ENCODE measurements at regions not wholly inside any gene's neighbourhood (a gene's known extent, or its start where the extent isn't known, plus 50 kb on each side); places are given as distances from the start of the nearest gene placed in this dataset.

DNA sequence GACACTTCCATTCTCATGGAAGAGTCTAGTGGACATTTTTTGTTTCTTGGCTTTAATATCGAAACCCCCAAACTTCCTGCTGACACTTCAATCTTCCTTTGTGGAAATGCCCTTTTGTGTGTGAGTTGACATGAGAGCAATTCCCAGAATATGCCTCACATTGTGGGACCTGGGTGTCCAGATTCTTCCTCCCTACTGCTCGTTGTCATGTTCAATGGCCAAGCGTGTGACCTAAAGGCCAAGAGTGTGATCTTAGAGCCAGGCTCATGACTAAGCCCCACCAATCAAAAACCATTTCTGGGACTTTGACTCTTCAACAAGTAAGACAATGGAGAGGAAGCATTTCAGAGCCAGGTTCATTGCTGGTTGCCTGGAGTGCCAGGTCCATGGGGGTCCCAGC, 52.5 kb upstream of the BMPER start:
- CTCF ChIA-PET = no interaction called here
- DNase-seq (ENCODE audit: extremely low spot score) = no peak
- TF ChIP-seq L3MBTL2 (conservative IDR thresholded peaks at IDR 0.05) (no peak), PKNOX1 (IDR thresholded peaks at IDR 0.05) (no peak), FOXM1 (IDR thresholded peaks at IDR 0.05; ENCODE audit: borderline replicate concordance) (no peak), HDGF (IDR thresholded peaks at IDR 0.05; ENCODE audit: borderline replicate concordance) (no peak), FOXA1 (IDR thresholded peaks at IDR 0.05) (no peak), TARDBP (IDR thresholded peaks at IDR 0.05) (no peak), ELF4 (IDR thresholded peaks at IDR 0.05) (no peak), CTBP1 (IDR thresholded peaks at IDR 0.05; ENCODE audit: borderline replicate concordance) (no peak), ARNT (IDR thresholded peaks at IDR 0.05) (no peak), LEF1 (IDR thresholded peaks at IDR 0.05; ENCODE audit: borderline replicate concordance) (no peak), SP1 (IDR thresholded peaks at IDR 0.05) (no peak)
- POLR2A ChIA-PET = no interaction called here

DNA sequence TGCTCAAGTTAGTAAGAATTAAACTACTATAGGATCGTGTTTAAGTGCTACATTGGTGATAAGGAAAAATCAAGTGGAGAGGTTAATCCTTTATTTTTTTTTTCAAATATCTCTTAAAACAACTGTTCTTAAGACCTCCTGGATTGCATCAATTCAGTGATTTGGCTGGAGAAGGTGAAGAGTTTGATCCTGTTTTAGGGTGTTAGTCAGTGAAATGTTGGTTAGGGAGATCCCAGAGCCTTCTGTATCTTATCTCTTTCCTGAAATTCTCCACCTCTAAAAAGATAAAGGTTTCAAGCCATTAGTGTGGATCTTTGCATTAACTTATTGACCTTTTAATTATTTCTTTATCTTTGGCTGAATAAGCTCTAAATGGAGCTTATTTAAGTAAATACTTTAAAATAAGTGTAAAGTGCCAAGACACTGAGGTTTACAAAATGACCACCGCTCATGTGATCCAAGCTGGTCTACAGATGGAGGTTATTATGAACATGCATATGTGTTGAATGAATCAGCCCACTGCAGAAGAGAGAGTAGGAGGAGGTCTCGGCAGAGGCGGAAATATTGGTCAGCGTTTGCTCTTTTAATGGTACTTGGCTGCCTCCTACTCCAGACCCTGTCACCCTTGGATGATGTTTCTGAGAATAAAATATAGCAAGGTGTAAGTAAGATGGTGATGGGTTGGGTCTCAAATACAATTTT, 51.8 kb upstream of the BMPER start:
- no peak for DNase-seq (ENCODE audit: extremely low spot score)
- no peak for TF ChIP-seq HDGF (IDR thresholded peaks at IDR 0.05; ENCODE audit: borderline replicate concordance)
- TF ChIP-seq SUZ12 (IDR thresholded peaks at IDR 0.05) = no peak
- TF ChIP-seq ARNT (IDR thresholded peaks at IDR 0.05) = no peak
- TF ChIP-seq CTBP1 (IDR thresholded peaks at IDR 0.05; ENCODE audit: borderline replicate concordance) = no peak
- TF ChIP-seq BHLHE40 (IDR thresholded peaks at IDR 0.05; ENCODE audit: borderline replicate concordance) = no peak
- TF ChIP-seq L3MBTL2 (conservative IDR thresholded peaks at IDR 0.05) = no peak
- no peak for TF ChIP-seq FOXA1 (IDR thresholded peaks at IDR 0.05)
- TF ChIP-seq FOXK2 (IDR thresholded peaks at IDR 0.05) = no peak
- no peak for TF ChIP-seq NFRKB (IDR thresholded peaks at IDR 0.05)
- TF ChIP-seq ZNF384 (IDR thresholded peaks at IDR 0.05) = no peak
- no peak for TF ChIP-seq PKNOX1 (IDR thresholded peaks at IDR 0.05)
- TF ChIP-seq LEF1 (IDR thresholded peaks at IDR 0.05; ENCODE audit: borderline replicate concordance) = no peak
- TF ChIP-seq FOXM1 (IDR thresholded peaks at IDR 0.05; ENCODE audit: borderline replicate concordance) = no peak
- TF ChIP-seq TARDBP (IDR thresholded peaks at IDR 0.05) = no peak
- no peak for TF ChIP-seq ELF4 (IDR thresholded peaks at IDR 0.05)
- no peak for TF ChIP-seq SP1 (IDR thresholded peaks at IDR 0.05)
- CTCF ChIA-PET = no interaction called here
- POLR2A ChIA-PET = no interaction called here

GRCh38 chr7:33854178-33854577, 51.2 kb upstream of the BMPER start:
- POLR2A ChIA-PET = no interaction called here
- no peak for DNase-seq (ENCODE audit: extremely low spot score)
- CTCF ChIA-PET = no interaction called here
- no peak for TF ChIP-seq L3MBTL2 (conservative IDR thresholded peaks at IDR 0.05)
- no peak for TF ChIP-seq SUZ12 (IDR thresholded peaks at IDR 0.05)
- no peak for TF ChIP-seq PKNOX1 (IDR thresholded peaks at IDR 0.05)
- TF ChIP-seq FOXA1 (IDR thresholded peaks at IDR 0.05) = no peak
- no peak for TF ChIP-seq FOXK2 (IDR thresholded peaks at IDR 0.05)
- TF ChIP-seq LEF1 (IDR thresholded peaks at IDR 0.05; ENCODE audit: borderline replicate concordance) = no peak
- TF ChIP-seq FOXM1 (IDR thresholded peaks at IDR 0.05; ENCODE audit: borderline replicate concordance) = no peak
- TF ChIP-seq ARNT (IDR thresholded peaks at IDR 0.05) = no peak
- TF ChIP-seq BHLHE40 (IDR thresholded peaks at IDR 0.05; ENCODE audit: borderline replicate concordance) = no peak
- TF ChIP-seq ZNF384 (IDR thresholded peaks at IDR 0.05) = no peak
- no peak for TF ChIP-seq SP1 (IDR thresholded peaks at IDR 0.05)
- TF ChIP-seq HDGF (IDR thresholded peaks at IDR 0.05; ENCODE audit: borderline replicate concordance) = no peak
- TF ChIP-seq TARDBP (IDR thresholded peaks at IDR 0.05) = no peak
- no peak for TF ChIP-seq ELF4 (IDR thresholded peaks at IDR 0.05)

DNA sequence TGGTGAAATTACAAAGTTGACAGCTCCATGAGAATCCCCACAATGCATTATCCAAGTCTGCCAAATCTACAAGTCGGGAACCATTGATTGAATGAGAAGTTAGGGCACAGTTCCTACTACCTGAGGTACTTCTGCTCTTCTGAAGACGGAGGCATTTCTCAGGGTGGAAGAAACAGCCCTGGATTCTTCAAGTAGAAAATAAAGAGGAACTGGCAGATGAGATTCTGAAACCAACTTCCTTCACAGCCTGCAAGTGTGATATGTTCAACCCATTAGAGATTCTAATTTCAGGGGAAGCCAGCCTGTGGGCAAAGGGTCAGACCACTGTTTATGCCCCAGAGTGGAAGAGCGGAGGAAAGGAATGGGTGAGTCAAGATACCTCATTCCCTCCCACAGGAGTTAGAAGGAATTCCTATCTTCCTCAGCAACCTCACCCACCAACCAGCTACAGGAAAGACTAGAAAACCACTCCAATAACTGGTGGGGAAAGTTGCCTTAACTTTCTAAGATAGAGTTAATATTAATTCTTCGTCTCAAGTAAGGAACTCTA, 50.5 kb upstream of the BMPER start:
- CTCF ChIA-PET = no interaction called here
- POLR2A ChIA-PET = no interaction called here
- no peak for DNase-seq (ENCODE audit: extremely low spot score)
- no peak for TF ChIP-seq ELF4 (IDR thresholded peaks at IDR 0.05)
- no peak for TF ChIP-seq FOXM1 (IDR thresholded peaks at IDR 0.05; ENCODE audit: borderline replicate concordance)
- TF ChIP-seq L3MBTL2 (conservative IDR thresholded peaks at IDR 0.05) = no peak
- no peak for TF ChIP-seq ARNT (IDR thresholded peaks at IDR 0.05)
- TF ChIP-seq PKNOX1 (IDR thresholded peaks at IDR 0.05) = no peak
- TF ChIP-seq NFRKB (IDR thresholded peaks at IDR 0.05) = no peak
- no peak for TF ChIP-seq SP1 (IDR thresholded peaks at IDR 0.05)
- TF ChIP-seq HDGF (IDR thresholded peaks at IDR 0.05; ENCODE audit: borderline replicate concordance) = no peak
- no peak for TF ChIP-seq SUZ12 (IDR thresholded peaks at IDR 0.05)
